GM20000 (cell line): ENCODE measurements at regions not wholly inside any gene's neighbourhood (a gene's known extent, or its start where the extent isn't known, plus 50 kb on each side); places are given as distances from the start of the nearest gene placed in this dataset.
A peak's percentile ranks its signal among the peaks of the same experiment; 100 is the strongest.
"Not testable (repeated sequence)": the region's sequence is repeated elsewhere in the genome, so short reads cannot be mapped to it uniquely, and the experiment has no call there.

Experiments
- DNase-seq: peaks from one replicate; pipeline ENCODE4 v3.0.0; 2012; ENCODE audit warnings: low spot score
- CTCF ChIP-seq: IDR thresholded peaks from 2 replicates; pipeline ENCODE4 v1.5.1; 2012; ENCODE audit warnings: mild to moderate bottlenecking, control low read depth; ENCODE audit errors: extremely low read depth, missing control alignments

DNA sequence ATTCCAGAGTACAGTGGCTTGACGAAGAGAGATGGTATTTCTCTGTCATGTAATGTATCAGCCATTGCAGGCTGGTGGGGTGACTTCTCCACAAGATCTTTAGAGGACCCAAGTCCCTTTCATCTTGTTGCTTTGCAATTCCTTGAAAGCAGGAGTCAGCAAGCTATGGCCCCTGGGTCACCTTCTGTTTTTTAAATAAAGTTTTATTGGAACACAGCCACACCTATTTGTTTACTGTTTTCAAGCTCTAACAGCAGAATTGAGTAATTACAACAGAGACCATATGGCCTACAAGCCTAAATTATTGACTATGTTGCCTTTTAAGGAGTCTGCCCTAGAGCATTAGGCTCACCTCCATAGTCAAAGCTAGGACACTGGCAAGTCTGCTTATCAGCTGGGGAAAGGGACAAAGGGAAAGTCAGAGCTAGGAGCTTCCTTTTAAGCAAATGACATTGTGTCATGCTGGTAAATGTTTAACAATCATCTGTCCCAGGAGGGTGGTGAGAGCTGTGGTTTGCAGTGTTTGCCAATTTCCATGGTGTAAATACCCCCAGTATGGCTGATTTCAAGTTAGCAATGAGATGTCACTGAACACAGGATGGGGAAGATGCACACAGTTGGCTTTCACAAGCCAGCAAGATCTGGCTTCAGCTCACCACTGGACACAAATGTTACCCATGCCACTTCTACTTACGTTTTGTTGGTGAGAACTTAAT, 87.7 kb upstream of the PWP1 start:
- TF ChIP-seq CTCF: no peak
- no peak for DNase-seq

DNA sequence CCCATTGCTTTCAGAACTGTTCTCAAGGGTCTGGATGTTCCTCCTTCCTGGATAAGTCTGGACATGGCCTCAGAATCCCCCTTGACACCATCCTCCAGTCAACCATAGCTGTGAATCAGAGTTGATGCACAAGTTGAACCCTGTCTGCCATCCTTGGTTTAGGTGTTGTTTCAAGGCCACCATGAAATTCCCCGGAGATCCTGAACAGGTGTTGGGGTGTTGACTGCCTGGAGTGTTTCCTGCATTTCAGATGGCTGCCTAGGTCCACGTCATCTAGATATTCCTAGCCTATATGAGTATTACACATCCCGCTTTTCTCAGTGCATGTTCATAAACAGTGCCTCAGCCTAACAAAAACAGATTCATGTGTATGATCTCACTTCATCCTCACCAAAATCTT, 86.7 kb upstream of the PWP1 start:
- no peak for DNase-seq
- no peak for TF ChIP-seq CTCF

DNA sequence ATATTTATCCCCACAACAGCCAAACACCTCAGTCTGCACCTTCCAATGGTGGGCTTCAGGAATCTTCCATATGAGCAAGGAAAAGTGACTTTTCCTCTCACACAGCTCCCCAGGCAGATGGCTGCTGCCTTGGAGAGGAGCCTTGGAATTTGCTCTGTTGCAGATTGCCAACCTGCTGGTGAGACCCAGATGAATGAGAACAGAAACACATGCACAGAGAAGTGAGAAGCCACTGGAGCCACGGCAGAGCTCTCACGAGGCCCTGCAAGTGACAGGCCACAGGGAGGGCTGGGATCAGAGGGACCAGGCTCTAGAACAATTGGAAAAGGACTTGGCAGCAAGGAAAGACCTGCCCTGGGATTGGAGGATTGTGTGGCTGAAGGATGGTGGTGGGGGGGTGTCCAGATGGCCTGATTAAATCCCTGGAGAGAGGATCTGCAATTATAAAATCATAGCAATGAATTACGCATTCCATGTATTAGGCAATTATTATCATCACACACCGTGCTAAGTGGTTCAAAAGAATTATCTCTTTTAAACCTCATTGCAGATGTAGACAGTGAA, 84.9 kb upstream of the PWP1 start:
- no peak for DNase-seq
- no peak for TF ChIP-seq CTCF

GRCh38 chr12:107602446-107602845, 83.2 kb upstream of the PWP1 start:
- DNase-seq: no peak
- no peak for TF ChIP-seq CTCF

DNA sequence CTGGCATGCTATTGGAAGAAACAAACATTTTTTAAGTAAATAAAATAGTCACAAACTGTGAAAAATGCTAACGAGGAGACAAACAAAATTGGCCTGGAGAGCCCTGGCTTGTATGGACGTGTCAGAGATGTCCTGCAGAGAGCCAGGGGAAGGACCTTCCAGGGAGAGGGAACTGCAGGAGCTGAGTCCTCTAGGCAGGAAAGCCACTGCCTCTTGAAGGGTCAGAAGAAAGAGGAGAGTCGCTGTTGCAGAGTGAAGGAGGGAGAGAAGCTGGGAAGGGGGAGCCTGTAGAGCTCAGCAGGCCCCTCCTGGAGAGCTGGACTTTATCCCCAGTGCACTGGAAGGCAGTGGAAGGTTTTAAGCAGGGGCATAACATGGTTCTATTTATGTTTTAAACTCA, 80.3 kb upstream of the PWP1 start:
- TF ChIP-seq CTCF: no peak
- DNase-seq: no peak

DNA sequence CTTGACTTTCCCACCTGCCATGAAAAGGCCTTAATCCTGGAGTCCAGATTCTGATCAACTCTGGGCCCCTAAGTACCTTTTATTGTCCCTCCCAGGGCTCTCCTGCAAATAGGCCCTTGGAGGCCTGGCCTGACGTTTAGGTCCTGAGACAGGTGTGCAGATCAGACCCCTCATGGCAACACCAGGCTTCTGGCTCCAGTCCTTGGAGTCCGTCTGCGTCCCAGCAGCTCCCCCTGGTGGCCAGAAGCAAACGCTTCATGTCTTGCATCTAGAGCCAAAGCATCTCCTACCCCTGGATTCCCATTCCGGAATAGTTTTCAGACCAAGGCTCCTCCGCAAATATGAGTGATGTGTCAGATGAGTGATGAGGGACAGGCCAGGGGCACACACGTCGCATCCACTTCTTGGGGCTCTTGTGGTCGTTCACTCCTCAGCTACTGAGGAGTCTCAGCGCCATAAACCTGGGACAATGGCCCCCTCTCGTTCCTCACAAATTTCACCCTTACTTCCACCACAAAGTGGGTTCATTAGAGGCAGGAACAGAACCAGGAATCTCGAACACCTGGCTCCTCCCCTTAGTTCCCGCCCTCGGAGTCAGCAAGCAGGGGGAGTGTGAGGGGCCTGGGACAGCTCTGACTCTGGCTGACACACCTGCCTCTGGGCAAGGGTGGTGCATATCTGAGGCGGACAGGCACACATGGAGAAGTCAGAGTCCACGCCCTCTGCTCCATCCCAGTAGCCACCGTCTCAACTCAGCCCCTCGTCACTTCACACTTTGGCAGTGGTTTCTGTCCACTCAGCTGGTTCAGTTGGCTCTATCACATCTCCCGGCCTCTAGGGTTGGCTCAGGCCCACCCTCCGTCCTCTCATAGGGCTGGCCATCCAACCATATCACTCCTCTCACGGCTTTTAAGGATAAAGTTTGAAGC, 77.9 kb upstream of the PWP1 start:
- peak; percentile 67 for TF ChIP-seq CTCF
- DNase-seq: peak; percentile 79

DNA sequence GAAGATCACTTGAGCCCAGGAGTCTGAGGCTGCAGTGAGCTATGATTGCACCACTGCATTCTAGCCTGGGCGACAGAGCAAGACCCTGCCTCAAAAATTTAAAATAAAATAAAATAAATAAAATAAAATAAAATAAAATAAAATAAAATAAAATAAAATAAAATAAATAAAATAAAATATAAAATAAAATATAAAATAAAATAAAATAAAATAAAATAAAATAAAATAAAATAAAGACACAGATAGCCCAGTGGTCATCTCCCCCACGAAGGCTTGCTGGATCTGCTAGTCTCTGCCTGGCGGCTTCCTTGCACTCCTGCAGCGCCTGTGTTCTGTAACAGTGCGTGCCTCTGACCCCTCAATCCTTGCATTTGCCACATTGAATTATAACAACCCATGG, 76.8 kb upstream of the PWP1 start:
- not testable (repeated sequence) for DNase-seq
